ENCODE measurements at regions not wholly inside any gene's neighbourhood (a gene's known extent, or its start where the extent isn't known, plus 50 kb on each side); places are given as distances from the start of the nearest gene placed in this dataset.

DNA sequence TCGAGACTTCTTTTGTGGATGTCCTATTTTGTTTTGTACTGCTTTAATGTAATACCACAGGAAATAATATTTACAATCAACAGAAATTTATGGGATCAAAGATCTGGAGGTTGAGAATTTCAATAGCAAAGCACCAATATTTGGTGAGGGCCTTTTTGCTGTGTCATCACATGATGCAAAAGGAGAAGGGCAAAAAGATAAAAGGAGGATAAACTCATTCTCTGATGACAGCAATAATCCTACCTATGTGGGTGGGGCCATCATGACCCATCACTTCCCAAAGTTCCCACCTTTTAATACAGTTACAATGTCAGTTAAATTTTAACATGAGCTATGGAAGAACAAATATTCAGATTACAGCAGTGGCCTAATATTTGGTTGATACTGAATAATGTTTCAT, 832.9 kb downstream of the OTOL1 start:
- Histone ChIP-seq H3K36me3 (replicated peaks in 1 of 2; ENCODE audit: control insufficient read depth in 1 of 2, insufficient read depth in 2 of 2, low read length in 2 of 2) (no peaks in the 10 kb centered on the region), H3K4me2 (replicated peaks; ENCODE audit: extremely low read depth, low read length, poor library complexity, severe bottlenecking) (no peak overlapping the region), H3K27ac (ENCODE audit: low read depth in 1 of 2, low read length in 2 of 2) (no peak overlapping the region), H3K27me3 (ENCODE audit: control insufficient read depth in 2 of 2, insufficient read depth in 2 of 2, low read length in 2 of 2) (no peaks in the 10 kb centered on the region), H3K9ac (ENCODE audit: insufficient read depth, low read length, poor library complexity, severe bottlenecking) (no peak overlapping the region), H3K9me3 (replicated peaks in 1 of 2; ENCODE audit: control insufficient read depth in 1 of 2, insufficient read depth in 1 of 2, low read length in 2 of 2) (peaks cover 5 to 11% of the 10 kb centered on the region in 2 donors), H4K20me1 (ENCODE audit: insufficient read depth, low read length) (no peaks in the 10 kb centered on the region), H2AFZ (ENCODE audit: insufficient read depth, low read depth, low read length, poor library complexity, severe bottlenecking) (no peak overlapping the region), H3K79me2 (ENCODE audit: insufficient read depth, low read length) (no peaks in the 10 kb centered on the region), H3K4me3 (replicated peaks in 1 of 3; ENCODE audit: low read depth in 2 of 3, low read length in 3 of 3) (no peak overlapping the region), H3K4me1 (ENCODE audit: control insufficient read depth in 1 of 2, insufficient read depth in 2 of 2, low read length in 2 of 2) (no peaks in the 10 kb centered on the region)
- no peak overlapping the region for H3K27ac Mint-ChIP-seq
- peaks cover 2 to 22% (median 13%) of the 10 kb centered on the region in 7 donors for H3K9me3 Mint-ChIP-seq
- WGBS (ENCODE audit: insufficient coverage), result no CpG with 5 or more reads among the region's 1 CpG
- TF ChIP-seq, protein P1, sequence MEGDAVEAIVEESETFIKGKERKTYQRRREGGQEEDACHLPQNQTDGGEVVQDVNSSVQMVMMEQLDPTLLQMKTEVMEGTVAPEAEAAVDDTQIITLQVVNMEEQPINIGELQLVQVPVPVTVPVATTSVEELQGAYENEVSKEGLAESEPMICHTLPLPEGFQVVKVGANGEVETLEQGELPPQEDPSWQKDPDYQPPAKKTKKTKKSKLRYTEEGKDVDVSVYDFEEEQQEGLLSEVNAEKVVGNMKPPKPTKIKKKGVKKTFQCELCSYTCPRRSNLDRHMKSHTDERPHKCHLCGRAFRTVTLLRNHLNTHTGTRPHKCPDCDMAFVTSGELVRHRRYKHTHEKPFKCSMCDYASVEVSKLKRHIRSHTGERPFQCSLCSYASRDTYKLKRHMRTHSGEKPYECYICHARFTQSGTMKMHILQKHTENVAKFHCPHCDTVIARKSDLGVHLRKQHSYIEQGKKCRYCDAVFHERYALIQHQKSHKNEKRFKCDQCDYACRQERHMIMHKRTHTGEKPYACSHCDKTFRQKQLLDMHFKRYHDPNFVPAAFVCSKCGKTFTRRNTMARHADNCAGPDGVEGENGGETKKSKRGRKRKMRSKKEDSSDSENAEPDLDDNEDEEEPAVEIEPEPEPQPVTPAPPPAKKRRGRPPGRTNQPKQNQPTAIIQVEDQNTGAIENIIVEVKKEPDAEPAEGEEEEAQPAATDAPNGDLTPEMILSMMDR (IDR thresholded peaks at IDR 0.05), result no peak
- no peak overlapping the region for H3K4me3 Mint-ChIP-seq
- H3K27me3 Mint-ChIP-seq (ENCODE audit: low read depth in 3 of 3), result no peaks in the 10 kb centered on the region
- no peaks in the 10 kb centered on the region for H3K4me1 Mint-ChIP-seq
- intact Hi-C loops (cut with micrococcal nuclease), result no loop called here
- no peaks in the 10 kb centered on the region for H3K36me3 Mint-ChIP-seq
- no peak for DNase-seq

GRCh38 chr3:162332344-162332743, 835.7 kb downstream of the OTOL1 start:
- Histone ChIP-seq H3K9me3 (replicated peaks in 1 of 2; ENCODE audit: control insufficient read depth in 1 of 2, insufficient read depth in 1 of 2, low read length in 2 of 2) (peaks cover 6 to 10% of the 10 kb centered on the region in 2 donors), H3K4me2 (replicated peaks; ENCODE audit: extremely low read depth, low read length, poor library complexity, severe bottlenecking) (no peak overlapping the region), H3K27ac (ENCODE audit: low read depth in 1 of 2, low read length in 2 of 2) (no peak overlapping the region), H3K4me1 (ENCODE audit: control insufficient read depth in 1 of 2, insufficient read depth in 2 of 2, low read length in 2 of 2) (no peaks in the 10 kb centered on the region), H3K4me3 (replicated peaks in 1 of 3; ENCODE audit: low read depth in 2 of 3, low read length in 3 of 3) (no peak overlapping the region), H3K79me2 (ENCODE audit: insufficient read depth, low read length) (no peaks in the 10 kb centered on the region), H2AFZ (ENCODE audit: insufficient read depth, low read depth, low read length, poor library complexity, severe bottlenecking) (no peak overlapping the region), H3K36me3 (replicated peaks in 1 of 2; ENCODE audit: control insufficient read depth in 1 of 2, insufficient read depth in 2 of 2, low read length in 2 of 2) (no peaks in the 10 kb centered on the region), H4K20me1 (ENCODE audit: insufficient read depth, low read length) (no peaks in the 10 kb centered on the region), H3K27me3 (ENCODE audit: control insufficient read depth in 2 of 2, insufficient read depth in 2 of 2, low read length in 2 of 2) (no peaks in the 10 kb centered on the region), H3K9ac (ENCODE audit: insufficient read depth, low read length, poor library complexity, severe bottlenecking) (no peak overlapping the region)
- H3K4me3 Mint-ChIP-seq, result no peak overlapping the region
- WGBS (ENCODE audit: insufficient coverage), result no CpG with 5 or more reads among the region's 3 CpGs
- H3K27ac Mint-ChIP-seq, result no peak overlapping the region
- H3K36me3 Mint-ChIP-seq, result no peaks in the 10 kb centered on the region
- no peak for DNase-seq
- intact Hi-C loops (cut with micrococcal nuclease), result no loop called here
- H3K27me3 Mint-ChIP-seq (ENCODE audit: low read depth in 3 of 3), result no peaks in the 10 kb centered on the region
- TF ChIP-seq, protein P1 (IDR thresholded peaks at IDR 0.05), result no peak
- H3K4me1 Mint-ChIP-seq, result no peaks in the 10 kb centered on the region
- H3K9me3 Mint-ChIP-seq, result peaks cover 5 to 21% (median 10%) of the 10 kb centered on the region in 7 donors

Data from CD14-positive monocyte (primary cell).